ENCODE measurements at regions not wholly inside any gene's neighbourhood (a gene's known extent, or its start where the extent isn't known, plus 50 kb on each side); places are given as distances from the start of the nearest gene placed in this dataset.

DNA sequence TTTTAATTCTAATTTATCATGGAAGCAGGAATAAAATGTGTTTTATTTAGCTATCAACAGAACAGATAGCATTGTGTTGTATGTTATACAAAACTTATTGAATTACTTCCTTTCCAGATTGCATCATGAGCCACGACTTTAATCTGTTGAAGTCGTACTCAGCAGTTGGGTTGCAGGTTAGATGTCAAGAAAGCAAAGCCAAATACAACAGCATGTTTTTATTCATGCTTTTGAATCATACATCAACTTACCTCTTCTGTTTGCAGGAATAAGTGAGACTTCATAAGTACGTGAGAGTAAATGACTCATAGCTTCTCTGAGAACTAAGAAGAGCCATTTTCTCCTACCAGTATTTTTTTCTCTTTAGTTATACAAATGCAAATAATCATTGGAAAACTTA is 110.8 kb upstream of the ADGRL4 start:
- intact Hi-C loops (cut with micrococcal nuclease; ENCODE audit: unreplicated experiment), result no loop called here
- ChIA-PET CTCF (no interaction called here), POLR2A (no interaction called here)
- no TSS peak for BruUV-seq (replicated peaks)
- Mint-ChIP-seq H3K4me3 (ENCODE audit: unreplicated experiment) (no peak overlapping the region), H3K4me1 (ENCODE audit: low read depth, unreplicated experiment) (no peaks in the 10 kb centered on the region), H3K27ac (ENCODE audit: unreplicated experiment) (no peak overlapping the region), H3K27me3 (ENCODE audit: insufficient read depth, unreplicated experiment) (no peaks in the 10 kb centered on the region), H3K36me3 (ENCODE audit: insufficient read depth, unreplicated experiment) (no peaks in the 10 kb centered on the region), H3K9me3 (ENCODE audit: unreplicated experiment) (no peaks in the 10 kb centered on the region)
- Histone ChIP-seq H3K9me3 (no peaks in the 10 kb centered on the region), H3K4me3 (ENCODE audit: low read depth, low read length) (no peak overlapping the region), H3K4me1 (no peaks in the 10 kb centered on the region), H3K36me3 (ENCODE audit: control insufficient read depth, insufficient read depth, low read length) (no peaks in the 10 kb centered on the region), H3K27me3 (replicated peaks; ENCODE audit: control insufficient read depth, insufficient read depth, low read length) (no peaks in the 10 kb centered on the region)
- no peak for TF ChIP-seq CTCF (IDR thresholded peaks at IDR 0.05; ENCODE audit: insufficient read depth in 1 of 2, low read depth in 1 of 2, low read length in 1 of 2, severe bottlenecking in 1 of 2, unreplicated experiment in 1 of 2)
- DNase-seq, result no peak

GRCh38 chr1:79113836-79114235 is 107.3 kb upstream of the ADGRL4 start:
- POLR2A ChIA-PET, result no interaction called here

DNA sequence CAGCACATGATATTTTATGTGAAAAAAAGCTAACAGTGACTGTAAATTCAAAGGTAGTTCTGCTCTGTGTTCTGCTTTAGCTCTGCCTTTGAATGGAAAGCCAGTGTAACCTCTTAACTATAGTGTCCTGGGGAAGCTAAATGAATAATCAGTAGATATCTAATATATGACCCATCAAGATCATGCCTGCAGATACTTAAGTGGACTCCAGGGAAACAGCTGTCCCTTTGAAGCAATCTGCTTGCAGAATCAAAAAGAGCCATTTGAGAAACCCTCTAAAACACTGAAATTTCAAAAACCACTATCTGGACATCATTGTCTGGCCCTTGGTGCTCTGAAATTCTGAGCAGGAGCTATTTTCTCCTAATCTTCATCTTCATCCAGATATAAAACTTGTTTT is 104.2 kb upstream of the ADGRL4 start:
- Mint-ChIP-seq H3K27me3 (ENCODE audit: insufficient read depth, unreplicated experiment) (no peaks in the 10 kb centered on the region), H3K9me3 (ENCODE audit: unreplicated experiment) (no peaks in the 10 kb centered on the region), H3K36me3 (ENCODE audit: insufficient read depth, unreplicated experiment) (no peaks in the 10 kb centered on the region), H3K4me1 (ENCODE audit: low read depth, unreplicated experiment) (no peaks in the 10 kb centered on the region), H3K27ac (ENCODE audit: unreplicated experiment) (no peak overlapping the region), H3K4me3 (ENCODE audit: unreplicated experiment) (no peak overlapping the region)
- no TSS peak for BruUV-seq (replicated peaks)
- no peak for TF ChIP-seq CTCF (IDR thresholded peaks at IDR 0.05; ENCODE audit: insufficient read depth in 1 of 2, low read depth in 1 of 2, low read length in 1 of 2, severe bottlenecking in 1 of 2, unreplicated experiment in 1 of 2)
- H3K4me1 ChIP-seq, result no peaks in the 10 kb centered on the region
- H3K27me3 ChIP-seq (replicated peaks; ENCODE audit: control insufficient read depth, insufficient read depth, low read length), result no peaks in the 10 kb centered on the region
- no peaks in the 10 kb centered on the region for H3K36me3 ChIP-seq (ENCODE audit: control insufficient read depth, insufficient read depth, low read length)
- no peaks in the 10 kb centered on the region for H3K9me3 ChIP-seq
- no peak overlapping the region for H3K4me3 ChIP-seq (ENCODE audit: low read depth, low read length)
- ChIA-PET CTCF (no interaction called here), POLR2A (no interaction called here)
- no peak for DNase-seq
- intact Hi-C loops (cut with micrococcal nuclease; ENCODE audit: unreplicated experiment), result no loop called here

More at GRCh38 chr1:79113836-79114235, 107.3 kb upstream of the ADGRL4 start:
- no peak overlapping the region for H3K4me3 ChIP-seq (ENCODE audit: low read depth, low read length)
- Mint-ChIP-seq H3K27ac (ENCODE audit: unreplicated experiment) (no peak overlapping the region), H3K4me3 (ENCODE audit: unreplicated experiment) (no peak overlapping the region), H3K4me1 (ENCODE audit: low read depth, unreplicated experiment) (no peaks in the 10 kb centered on the region), H3K27me3 (ENCODE audit: insufficient read depth, unreplicated experiment) (no peaks in the 10 kb centered on the region), H3K36me3 (ENCODE audit: insufficient read depth, unreplicated experiment) (no peaks in the 10 kb centered on the region), H3K9me3 (ENCODE audit: unreplicated experiment) (no peaks in the 10 kb centered on the region)
- H3K9me3 ChIP-seq, result no peaks in the 10 kb centered on the region
- no peak for DNase-seq
- no peaks in the 10 kb centered on the region for H3K36me3 ChIP-seq (ENCODE audit: control insufficient read depth, insufficient read depth, low read length)
- no peaks in the 10 kb centered on the region for H3K4me1 ChIP-seq
- BruUV-seq (replicated peaks), result no TSS peak
- H3K27me3 ChIP-seq (replicated peaks; ENCODE audit: control insufficient read depth, insufficient read depth, low read length), result no peaks in the 10 kb centered on the region
- intact Hi-C loops (cut with micrococcal nuclease; ENCODE audit: unreplicated experiment), result no loop called here
- CTCF ChIA-PET, result no interaction called here
- TF ChIP-seq CTCF (IDR thresholded peaks at IDR 0.05; ENCODE audit: insufficient read depth in 1 of 2, low read depth in 1 of 2, low read length in 1 of 2, severe bottlenecking in 1 of 2, unreplicated experiment in 1 of 2), result no peak

Measured in Caco-2 (cell line).